ENCODE measurements at regions not wholly inside any gene's neighbourhood (a gene's known extent, or its start where the extent isn't known, plus 50 kb on each side); places are given as distances from the start of the nearest gene placed in this dataset.

GRCh38 chr9:4380406-4380805, 80.5 kb upstream of the GLIS3 start:
- no peak overlapping the region for H4K8ac ChIP-seq (ENCODE audit: low read depth in 2 of 2, low read length in 2 of 2)
- H2AK9ac ChIP-seq (replicated peaks; ENCODE audit: low read depth, low read length, poor library complexity) = no peak overlapping the region
- no peak for DNase-seq
- no peak overlapping the region for H2BK15ac ChIP-seq (ENCODE audit: low read depth, low read length)
- no peaks in the 10 kb centered on the region for H3K79me1 ChIP-seq (ENCODE audit: low read depth in 1 of 2, low read length in 2 of 2)
- no peak overlapping the region for H4K91ac ChIP-seq (ENCODE audit: insufficient read depth, low read depth, low read length)
- no peak overlapping the region for H3K4me3 ChIP-seq (ENCODE audit: insufficient read depth, low read depth, low read length)
- no peaks in the 10 kb centered on the region for H3K36me3 ChIP-seq (ENCODE audit: control insufficient read depth, insufficient read depth, low read length)
- H3K18ac ChIP-seq (ENCODE audit: low read depth, low read length) = no peak overlapping the region
- ATAC-seq (ENCODE audit: low read depth) = no peak
- H2AFZ ChIP-seq (replicated peaks; ENCODE audit: low read length, poor library complexity) = no peak overlapping the region
- TF ChIP-seq BHLHE40 (IDR thresholded peaks at IDR 0.05; ENCODE audit: low read depth, low read length) (no peak), RFX5 (IDR thresholded peaks at IDR 0.05; ENCODE audit: low read depth, low read length) (no peak)
- no peaks in the 10 kb centered on the region for H3K9me3 ChIP-seq (ENCODE audit: control insufficient read depth, insufficient read depth, low read length)
- dilution Hi-C loops (cut with HindIII; ENCODE audit: low sequenced_read_pairs, unreplicated experiment) (no loop called here), intact Hi-C loops (cut with micrococcal nuclease) (loop anchor here (5.0 to 10.0 kb wide), 3 partner anchors 362 to 544 kb away; partner anchors contain the start of gene AK3), in situ Hi-C loops (cut with MboI; ENCODE audit: low sequenced_read_pairs) (loop anchor here (25.0 kb wide), 1 partner anchor 1207 kb away; no protein-coding TSS in a partner anchor)
- H3K27ac ChIP-seq (ENCODE audit: insufficient read depth, low read length) = no peak overlapping the region
- H2BK120ac ChIP-seq (ENCODE audit: low read depth, low read length) = no peak overlapping the region
- no peaks in the 10 kb centered on the region for H3K9me1 ChIP-seq (ENCODE audit: insufficient read depth, low read length)
- H2AK5ac ChIP-seq (ENCODE audit: low read depth, low read length) = no peak overlapping the region
- H3K23ac ChIP-seq (ENCODE audit: low read depth, low read length) = no peak overlapping the region
- H3K14ac ChIP-seq (replicated peaks; ENCODE audit: low read depth, low read length) = no peak overlapping the region
- H3K4me2 ChIP-seq (ENCODE audit: low read depth, low read length) = no peak overlapping the region
- ChIA-PET CTCF (no interaction called here), POLR2A (ENCODE audit: unreplicated experiment) (no interaction called here)
- H2BK20ac ChIP-seq (ENCODE audit: low read depth, low read length) = no peak overlapping the region
- BruUV-seq (replicated peaks) = no TSS peak
- no peak overlapping the region for H3K9ac ChIP-seq (ENCODE audit: low read depth, low read length)
- peaks cover 19% of the 10 kb centered on the region for H3K27me3 ChIP-seq (ENCODE audit: control insufficient read depth, insufficient read depth, low read length)
- no peak overlapping the region for H2BK5ac ChIP-seq (ENCODE audit: low read depth, low read length, poor library complexity, severe bottlenecking)
- H3K4me1 ChIP-seq (ENCODE audit: control insufficient read depth, insufficient read depth, low read length) = no peaks in the 10 kb centered on the region
- WGBS, 2 experiments (ENCODE audit: extremely low coverage in 2 of 2, insufficient read length in 1 of 2) = no CpG with 5 or more reads among the region's 2 CpGs
- no peak overlapping the region for H4K5ac ChIP-seq (ENCODE audit: low read depth, low read length)
- H3K56ac ChIP-seq (ENCODE audit: extremely low read depth, insufficient read depth, low read length) = no peak overlapping the region
- no peak overlapping the region for H3K4ac ChIP-seq (ENCODE audit: low read depth, low read length)
- no peaks in the 10 kb centered on the region for H4K20me1 ChIP-seq (ENCODE audit: insufficient read depth, low read length)

Data from IMR-90 (cell line).